ENCODE measurements at regions not wholly inside any gene's neighbourhood (a gene's known extent, or its start where the extent isn't known, plus 50 kb on each side); places are given as distances from the start of the nearest gene placed in this dataset.

- TF ChIP-seq REST (IDR thresholded peaks at IDR 0.05; ENCODE audit: unreplicated experiment) (no peak), CREB1 (CRISPR knock-in tag; IDR thresholded peaks at IDR 0.05; ENCODE audit: low read depth) (no peak), CTCF (conservative IDR thresholded peaks at IDR 0.05; ENCODE audit: low read depth in 2 of 2) (no peak), POLR2AphosphoS5 (IDR thresholded peaks at IDR 0.05; ENCODE audit: low read depth) (no peak), ZNF114 (CRISPR knock-in tag; IDR thresholded peaks at IDR 0.05) (no peak), STAT1 (IDR thresholded peaks at IDR 0.05; ENCODE audit: unreplicated experiment) (no peak), EZH2phosphoT487 (IDR thresholded peaks at IDR 0.05; ENCODE audit: unreplicated experiment) (no peak), EZH2 (IDR thresholded peaks at IDR 0.05; ENCODE audit: low read depth, unreplicated experiment) (no peak), JUNB (IDR thresholded peaks at IDR 0.05; ENCODE audit: unreplicated experiment) (no peak), ZNF331 (CRISPR knock-in tag; IDR thresholded peaks at IDR 0.05; ENCODE audit: low read depth) (no peak)
These were observed 78.8 kb downstream of the LINC01488 start (continued) for GRCh38 chr11:69560141-69560790.

GRCh38 chr11:69562302-69562701 is 78.7 kb upstream of the CCND1 start:
- Mint-ChIP-seq H3K4me1 (no peaks in the 10 kb centered on the region), H3K4me3 (no peak overlapping the region), H3K36me3 (ENCODE audit: low read depth) (no peaks in the 10 kb centered on the region), H3K27ac (no peak overlapping the region), H3K9me3 (peaks cover 13% of the 10 kb centered on the region; the same call in 2 of the 3 replicates), H3K27me3 (ENCODE audit: insufficient read depth, low read depth, poor library complexity) (no peaks in the 10 kb centered on the region)
- no peak overlapping the region for H3K4me2 ChIP-seq
- H4K20me1 ChIP-seq (replicated peaks; ENCODE audit: insufficient read depth) = no peaks in the 10 kb centered on the region
- DNase-seq (ENCODE audit: low spot score) = no peak
- H3K27ac ChIP-seq (ENCODE audit: low read depth) = no peak overlapping the region
- H3K36me3 ChIP-seq (ENCODE audit: insufficient read depth) = no peaks in the 10 kb centered on the region
- TF ChIP-seq REST (IDR thresholded peaks at IDR 0.05; ENCODE audit: unreplicated experiment) (no peak), ZNF114 (CRISPR knock-in tag; IDR thresholded peaks at IDR 0.05) (no peak)
- H3K4me3 ChIP-seq = no peak overlapping the region
- no peak overlapping the region for H2AFZ ChIP-seq
- H3K27me3 ChIP-seq (ENCODE audit: insufficient read depth) = no peaks in the 10 kb centered on the region
- H3K79me2 ChIP-seq (replicated peaks; ENCODE audit: insufficient read depth) = no peaks in the 10 kb centered on the region
- H3F3A ChIP-seq (replicated peaks; ENCODE audit: low read depth) = no peaks in the 10 kb centered on the region
- no peak for ATAC-seq
- no peaks in the 10 kb centered on the region for H3K4me1 ChIP-seq (ENCODE audit: insufficient read depth)
- no peaks in the 10 kb centered on the region for H3K9me2 ChIP-seq (ENCODE audit: insufficient read depth)
